ENCODE measurements at regions not wholly inside any gene's neighbourhood (a gene's known extent, or its start where the extent isn't known, plus 50 kb on each side); places are given as distances from the start of the nearest gene placed in this dataset.
"Not testable (repeated sequence)": the region's sequence is repeated elsewhere in the genome, so short reads cannot be mapped to it uniquely, and the experiment has no call there.

- peak; percentile 67 for DNase-seq
Measured at GRCh38 chr2:71933467-71934319, 214.0 kb downstream of the CYP26B1 start.

- no peak for DNase-seq
Measured at GRCh38 chr2:71932780-71933466, 214.7 kb downstream of the CYP26B1 start.

DNA sequence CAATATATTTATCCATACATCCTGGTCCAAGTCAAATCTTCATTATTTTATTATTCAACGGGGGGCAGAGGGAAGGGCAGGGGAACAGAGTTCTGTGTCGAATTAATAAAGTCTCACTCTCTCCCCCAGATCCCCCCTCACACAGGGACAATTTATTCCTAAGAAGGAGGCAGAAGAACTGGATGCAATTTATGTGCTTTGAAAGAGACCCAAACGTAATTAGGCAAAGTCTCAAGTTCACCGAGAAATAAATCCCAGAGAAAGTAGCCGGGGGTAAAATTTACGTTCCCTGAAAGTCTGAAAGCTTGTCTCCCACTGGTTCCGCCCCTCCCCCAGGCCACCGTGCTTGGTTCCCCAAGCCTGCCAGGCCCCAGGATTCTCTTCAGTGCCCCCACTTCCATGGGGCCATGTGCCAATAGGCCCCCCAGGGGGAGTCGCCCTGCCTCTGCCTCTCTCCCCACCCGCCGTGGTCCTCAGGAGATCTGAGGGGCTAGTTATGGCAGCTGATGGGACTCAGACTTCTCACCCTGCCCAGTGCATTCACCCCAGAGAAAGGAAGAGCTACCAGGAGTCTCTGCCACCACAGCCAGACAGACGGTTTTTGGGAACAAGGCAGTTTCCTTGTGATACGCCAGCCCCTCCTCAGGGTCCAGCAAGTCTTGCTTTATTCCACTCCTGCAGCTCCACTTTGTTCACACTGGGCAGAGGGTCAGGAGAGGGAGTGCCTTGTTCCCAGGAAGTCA is 215.5 kb downstream of the CYP26B1 start:
- no peak for DNase-seq

DNA sequence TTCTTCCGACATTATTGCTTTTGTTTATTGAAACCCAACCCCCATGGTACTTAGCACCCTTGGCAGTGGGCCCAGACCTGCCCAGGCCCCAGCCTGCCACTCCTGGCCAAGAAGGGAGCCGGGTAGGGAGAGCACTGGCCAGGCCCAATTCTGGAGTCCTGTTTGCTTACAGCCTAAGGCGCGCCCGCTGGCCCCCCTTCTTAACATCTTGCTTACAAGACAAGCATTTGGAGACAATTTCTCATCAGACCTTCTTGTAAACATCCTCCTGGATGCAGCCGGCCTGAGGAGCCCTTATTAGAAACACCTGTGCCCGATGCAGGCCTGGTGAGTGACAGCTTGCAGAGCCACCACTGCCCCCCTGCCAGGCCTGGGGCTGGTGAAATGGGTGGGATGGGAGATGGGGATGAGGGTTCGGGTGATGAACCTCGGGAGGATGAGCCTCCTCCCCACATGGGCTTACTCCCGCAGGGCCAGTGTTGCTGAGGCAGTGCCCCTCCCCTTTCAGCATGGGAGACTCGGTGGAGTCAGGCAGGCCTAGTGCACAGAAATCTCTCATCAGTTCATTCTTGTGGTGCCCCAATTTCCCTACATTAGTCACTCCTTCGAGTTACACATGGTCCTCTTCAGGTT is 217.5 kb downstream of the CYP26B1 start:
- no peak for DNase-seq

- DNase-seq, result no peak
Measured at GRCh38 chr2:71929482-71929772, 218.2 kb downstream of the CYP26B1 start.

DNA sequence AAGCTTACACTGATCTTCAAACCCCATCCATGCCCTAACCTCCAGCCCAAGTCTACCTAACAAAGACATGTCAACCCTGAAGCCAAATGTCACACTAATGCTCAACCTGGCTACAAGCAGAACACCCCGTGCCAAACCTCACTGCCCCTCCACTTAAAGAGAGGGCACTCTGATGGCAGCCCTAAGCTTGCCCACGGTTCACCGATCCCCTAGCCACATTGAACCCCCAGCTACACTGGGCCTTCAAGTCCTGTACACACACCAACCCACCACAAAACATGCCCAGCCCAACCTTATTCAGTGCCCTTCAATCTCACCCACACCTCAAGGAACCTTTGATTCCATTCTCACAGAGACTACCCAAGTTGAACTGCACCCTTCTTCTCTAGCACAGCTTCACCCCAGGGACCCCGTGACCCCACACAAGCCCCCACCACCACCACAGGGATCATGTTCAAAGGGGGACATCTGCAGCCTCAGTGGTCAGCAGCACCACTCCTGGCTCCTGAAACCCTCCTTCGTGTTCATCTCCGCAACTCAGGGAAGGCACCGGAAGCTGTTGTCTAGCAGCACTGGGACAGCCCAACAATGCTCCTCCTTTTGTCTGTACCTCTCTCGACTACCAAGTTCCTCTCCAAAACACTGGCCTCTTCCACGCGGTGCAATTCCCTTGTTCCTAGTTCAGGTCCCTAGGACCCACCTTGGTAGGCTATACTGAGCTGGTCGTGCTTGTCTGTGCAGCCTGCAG is 218.8 kb downstream of the CYP26B1 start:
- DNase-seq, result no peak

GRCh38 chr2:71927757-71928715 is 219.6 kb downstream of the CYP26B1 start:
- no peak for DNase-seq

DNA sequence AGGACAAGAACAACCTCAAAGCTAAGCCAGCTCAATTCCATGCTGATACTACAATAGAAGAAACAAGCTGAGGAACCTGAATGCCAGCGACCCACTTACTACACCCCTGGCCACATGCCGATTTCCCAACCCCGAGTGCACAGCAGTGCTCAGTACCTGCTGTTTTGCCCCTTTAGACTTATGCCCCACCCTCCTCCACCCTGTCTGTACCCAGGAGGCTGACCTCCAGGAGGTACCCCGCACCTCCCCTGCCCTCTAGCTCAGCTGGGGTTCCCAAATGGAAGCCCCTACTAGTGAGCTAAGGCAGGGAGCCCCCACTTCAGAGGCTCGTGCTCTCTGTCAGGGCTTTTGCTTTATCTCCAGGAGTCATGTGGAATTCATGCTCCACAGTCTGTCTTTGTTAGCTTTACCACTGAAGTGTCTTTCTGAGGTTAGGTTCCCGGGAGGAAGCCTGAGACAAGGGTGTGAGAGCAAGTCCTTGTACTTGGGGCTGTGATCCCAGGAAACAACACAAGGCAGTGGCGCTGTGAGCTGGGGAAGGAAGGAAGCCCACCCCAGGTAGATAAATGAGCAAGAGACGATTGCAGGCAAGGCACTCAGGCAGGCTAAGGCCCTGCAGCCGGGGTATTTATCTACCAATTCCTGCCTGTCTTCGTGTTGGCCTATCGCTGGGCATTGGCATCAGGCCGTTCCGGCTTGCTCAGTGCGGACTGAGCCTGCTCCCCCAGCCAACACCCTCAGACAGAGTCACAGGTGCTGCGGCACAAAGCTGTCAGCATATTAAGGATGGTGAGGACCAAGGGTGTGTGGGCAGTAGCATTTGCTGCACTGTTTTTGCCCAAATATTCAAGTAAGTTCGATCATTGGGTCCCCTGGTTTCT is 220.5 kb downstream of the CYP26B1 start:
- DNase-seq, result no peak

- DNase-seq, result no peak
Measured at GRCh38 chr2:71926089-71926447, 221.6 kb downstream of the CYP26B1 start.

DNA sequence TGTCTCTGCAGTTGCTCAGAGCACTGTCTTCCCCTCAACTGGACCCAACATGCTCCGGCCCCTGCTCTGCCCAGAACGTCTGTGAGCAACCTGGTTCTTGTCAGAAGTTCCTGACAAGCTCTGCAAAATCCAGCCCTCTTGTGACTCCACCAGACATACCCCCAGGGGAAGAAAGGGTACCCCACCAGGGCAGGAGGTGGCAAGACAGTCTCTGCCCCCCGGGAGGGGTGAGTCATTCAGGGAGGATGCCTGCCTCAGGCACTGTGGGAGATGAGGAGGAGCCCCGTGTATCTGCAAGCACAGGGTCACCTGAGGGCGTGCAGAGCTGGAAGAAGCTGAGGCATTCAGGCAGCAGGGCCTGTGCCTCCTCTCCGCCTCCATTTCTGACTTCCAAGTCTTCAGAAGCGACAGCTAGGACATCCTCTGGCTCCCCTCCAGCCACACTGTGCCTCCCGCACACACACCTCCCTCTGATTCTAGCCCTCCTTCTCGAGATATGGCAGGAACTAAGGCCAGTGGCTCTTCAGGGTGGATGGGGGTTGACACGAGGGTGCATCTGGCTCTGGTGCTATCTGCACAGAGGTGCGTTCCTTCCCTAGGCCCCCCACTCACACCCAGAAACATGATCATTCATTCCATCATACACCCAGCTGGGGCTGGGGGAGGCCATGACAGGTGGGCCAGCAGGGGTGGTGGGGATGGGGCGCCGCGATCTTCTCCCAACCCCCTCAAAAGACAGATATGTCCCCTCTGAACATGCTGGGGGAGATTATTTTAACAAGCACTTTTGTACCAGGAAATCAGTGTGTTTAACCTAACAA is 222.2 kb downstream of the CYP26B1 start:
- no peak for DNase-seq

GRCh38 chr2:71923887-71924533 is 223.7 kb downstream of the CYP26B1 start:
- DNase-seq, result peak; percentile 66

- DNase-seq, result no peak
Measured at GRCh38 chr2:71923143-71923525, 224.5 kb downstream of the CYP26B1 start.

DNA sequence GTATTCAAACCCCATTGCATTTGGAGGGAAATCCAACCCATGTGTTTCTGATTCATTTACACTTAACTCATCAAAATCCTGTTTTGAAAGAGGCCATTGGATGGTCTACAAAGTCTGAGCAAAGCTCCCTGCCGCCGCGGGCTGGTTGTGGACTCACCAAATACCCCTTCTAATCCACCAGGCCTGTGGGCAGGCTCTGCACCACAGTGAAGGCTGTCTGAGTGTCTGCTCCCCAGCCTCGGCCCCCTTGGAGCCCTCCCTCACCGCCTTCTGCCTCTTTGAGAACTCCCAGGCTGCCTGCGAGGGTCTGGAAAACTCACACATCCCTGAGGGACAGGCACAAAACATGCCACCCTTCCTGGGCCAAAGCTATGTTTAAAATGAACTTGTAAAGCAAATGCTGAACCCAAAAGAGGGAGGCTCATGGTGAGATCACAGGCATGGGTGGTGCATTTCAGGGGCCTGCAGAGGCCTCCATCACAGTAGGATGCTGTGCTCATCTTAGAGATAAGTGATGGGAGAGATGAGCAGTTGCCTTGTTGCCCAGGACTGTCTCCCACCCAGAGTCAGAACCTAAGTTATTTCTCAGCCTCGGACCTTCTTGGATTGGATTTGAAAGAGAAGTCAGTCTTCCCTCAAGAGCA is 225.0 kb downstream of the CYP26B1 start:
- no peak for DNase-seq

DNA sequence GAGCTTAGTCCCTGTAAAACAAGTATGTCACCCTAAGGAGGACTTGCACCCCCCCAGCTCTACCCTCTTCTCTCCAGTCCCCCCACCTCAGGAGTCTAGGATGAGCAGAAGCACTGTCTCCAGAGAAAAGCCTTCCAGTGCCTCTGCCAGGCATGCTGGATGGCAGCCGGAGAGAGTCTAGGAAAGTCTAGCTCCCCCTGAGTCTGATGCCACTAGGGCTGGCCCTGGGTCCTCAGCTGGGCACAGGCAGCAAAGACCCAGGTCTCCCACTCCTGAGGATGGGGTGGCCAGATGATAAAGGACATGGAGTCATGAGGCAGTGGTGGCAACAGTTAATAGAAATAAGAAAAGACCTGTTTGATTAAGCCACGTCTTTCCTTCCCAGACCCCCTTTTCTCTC is 225.6 kb downstream of the CYP26B1 start:
- DNase-seq, result no peak

DNA sequence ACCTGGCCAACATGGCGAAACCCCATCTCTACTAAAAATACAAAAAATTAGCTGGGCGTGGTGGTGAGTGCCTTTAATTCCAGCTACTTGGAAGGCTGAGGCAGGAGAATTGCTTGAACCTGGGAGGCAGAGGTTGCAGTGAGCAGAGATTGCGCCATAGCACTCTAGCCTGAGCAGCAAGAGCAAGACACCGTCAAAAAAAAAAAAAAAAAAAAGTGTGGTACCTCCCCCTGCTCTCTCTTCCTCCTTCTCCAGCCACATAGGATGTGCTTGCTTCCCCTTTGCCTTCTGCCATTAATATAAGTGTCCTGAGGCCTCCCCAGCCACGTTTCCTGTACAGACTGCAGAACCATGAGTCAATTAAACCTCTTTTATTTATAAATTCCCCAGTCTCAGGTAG is 226.8 kb downstream of the CYP26B1 start:
- not testable (repeated sequence) for DNase-seq

DNA sequence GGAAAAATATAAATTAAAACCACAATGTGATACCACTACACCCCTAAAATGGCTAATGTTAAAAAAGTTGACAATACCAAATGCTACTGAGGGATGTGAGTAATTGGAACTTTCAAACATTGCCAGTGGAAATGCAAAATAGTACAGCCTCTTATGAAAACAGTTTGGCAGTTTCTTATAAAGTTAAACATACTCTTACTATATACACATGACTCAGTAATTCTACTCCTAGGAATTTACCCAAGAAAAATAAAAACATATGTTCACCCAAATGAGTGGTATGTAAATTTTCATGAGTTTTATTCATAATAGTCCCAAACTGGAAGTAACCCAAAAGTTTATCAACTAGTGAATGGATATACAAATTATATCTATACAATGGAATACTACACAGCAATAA is 228.0 kb downstream of the CYP26B1 start:
- no peak for DNase-seq

- DNase-seq, result no peak
Measured at GRCh38 chr2:71910277-71910676, 237.4 kb downstream of the CYP26B1 start.

DNA sequence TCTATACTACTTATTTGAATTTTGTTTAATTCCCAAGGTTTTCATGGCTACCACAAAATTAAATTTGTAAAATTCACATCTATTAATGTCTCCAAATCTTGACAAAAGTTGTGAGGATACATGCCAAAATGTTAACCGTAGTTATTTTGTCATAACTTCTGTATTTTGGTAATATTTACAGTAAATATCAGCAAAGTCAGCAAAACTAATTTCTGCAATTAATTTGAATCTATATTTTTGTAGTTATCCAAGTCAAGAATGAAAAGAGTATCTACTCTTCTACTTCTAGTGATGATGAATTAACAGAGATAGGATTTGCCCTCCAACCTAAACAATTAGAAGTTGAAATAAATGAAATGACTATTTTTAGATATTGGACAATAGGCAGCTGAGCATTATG is 238.9 kb downstream of the CYP26B1 start:
- no peak for DNase-seq

- DNase-seq, result no peak
Measured at GRCh38 chr2:71907503-71907902, 240.2 kb downstream of the CYP26B1 start.

All from 8988T (cell line).